ENCODE measurements at regions not wholly inside any gene's neighbourhood (a gene's known extent, or its start where the extent isn't known, plus 50 kb on each side); places are given as distances from the start of the nearest gene placed in this dataset.

- H2AFZ ChIP-seq (ENCODE audit: low read length) = no peak overlapping the region
- H3K27me3 ChIP-seq (replicated peaks; ENCODE audit: insufficient read depth, low read length) = no peaks in the 10 kb centered on the region
- H3K4me2 ChIP-seq (ENCODE audit: low read depth, low read length) = no peak overlapping the region
- no peaks in the 10 kb centered on the region for H3K36me3 ChIP-seq (replicated peaks; ENCODE audit: insufficient read depth, low read length)
- H4K20me1 ChIP-seq (ENCODE audit: insufficient read depth, low read length) = peaks cover 11% of the 10 kb centered on the region; the same call in 1 of the 2 replicates
- no peak for DNase-seq
- TF ChIP-seq, protein P1, sequence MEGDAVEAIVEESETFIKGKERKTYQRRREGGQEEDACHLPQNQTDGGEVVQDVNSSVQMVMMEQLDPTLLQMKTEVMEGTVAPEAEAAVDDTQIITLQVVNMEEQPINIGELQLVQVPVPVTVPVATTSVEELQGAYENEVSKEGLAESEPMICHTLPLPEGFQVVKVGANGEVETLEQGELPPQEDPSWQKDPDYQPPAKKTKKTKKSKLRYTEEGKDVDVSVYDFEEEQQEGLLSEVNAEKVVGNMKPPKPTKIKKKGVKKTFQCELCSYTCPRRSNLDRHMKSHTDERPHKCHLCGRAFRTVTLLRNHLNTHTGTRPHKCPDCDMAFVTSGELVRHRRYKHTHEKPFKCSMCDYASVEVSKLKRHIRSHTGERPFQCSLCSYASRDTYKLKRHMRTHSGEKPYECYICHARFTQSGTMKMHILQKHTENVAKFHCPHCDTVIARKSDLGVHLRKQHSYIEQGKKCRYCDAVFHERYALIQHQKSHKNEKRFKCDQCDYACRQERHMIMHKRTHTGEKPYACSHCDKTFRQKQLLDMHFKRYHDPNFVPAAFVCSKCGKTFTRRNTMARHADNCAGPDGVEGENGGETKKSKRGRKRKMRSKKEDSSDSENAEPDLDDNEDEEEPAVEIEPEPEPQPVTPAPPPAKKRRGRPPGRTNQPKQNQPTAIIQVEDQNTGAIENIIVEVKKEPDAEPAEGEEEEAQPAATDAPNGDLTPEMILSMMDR (IDR thresholded peaks at IDR 0.05; ENCODE audit: low read length) = no peak
- TF ChIP-seq EZH2phosphoT487 (IDR thresholded peaks at IDR 0.05; ENCODE audit: low read length) (no peak), EZH2 (optimal IDR thresholded peaks at IDR 0.05; ENCODE audit: low read depth, low read length) (no peak)
- H3K79me2 ChIP-seq (ENCODE audit: low read length) = peaks cover 100% of the 10 kb centered on the region
- H3K4me3 ChIP-seq (ENCODE audit: low read length) = no peak overlapping the region
- no peaks in the 10 kb centered on the region for H3F3A ChIP-seq (ENCODE audit: insufficient read depth, low read length)
- peaks cover 8% of the 10 kb centered on the region for H3K4me1 ChIP-seq (ENCODE audit: low read length)
- H3K9ac ChIP-seq (ENCODE audit: low read length) = no peak overlapping the region
- H3K9me2 ChIP-seq (replicated peaks; ENCODE audit: insufficient read depth, low read length) = no peaks in the 10 kb centered on the region
- H3K27ac ChIP-seq (ENCODE audit: low read length) = no peak overlapping the region
- H3K9me3 ChIP-seq (replicated peaks; ENCODE audit: insufficient read depth, low read length) = no peaks in the 10 kb centered on the region
Measured at GRCh38 chr3:72390841-72391240, 457.4 kb downstream of the SHQ1 start.

GRCh38 chr3:72388644-72389043 lies 459.6 kb downstream of the SHQ1 start:
- peaks cover 19% of the 10 kb centered on the region for H3K4me1 ChIP-seq (ENCODE audit: low read length)
- H3K4me2 ChIP-seq (ENCODE audit: low read depth, low read length) = no peak overlapping the region
- no peaks in the 10 kb centered on the region for H3K9me3 ChIP-seq (replicated peaks; ENCODE audit: insufficient read depth, low read length)
- peaks cover 98% of the 10 kb centered on the region for H3K79me2 ChIP-seq (ENCODE audit: low read length)
- TF ChIP-seq EZH2phosphoT487 (IDR thresholded peaks at IDR 0.05; ENCODE audit: low read length) (no peak), EZH2 (optimal IDR thresholded peaks at IDR 0.05; ENCODE audit: low read depth, low read length) (no peak)
- DNase-seq = no peak
- H3K36me3 ChIP-seq (replicated peaks; ENCODE audit: insufficient read depth, low read length) = no peaks in the 10 kb centered on the region
- H3K27ac ChIP-seq (ENCODE audit: low read length) = no peak overlapping the region
- H4K20me1 ChIP-seq (ENCODE audit: insufficient read depth, low read length) = peaks cover 11% of the 10 kb centered on the region; the same call in 1 of the 2 replicates
- no peaks in the 10 kb centered on the region for H3K27me3 ChIP-seq (replicated peaks; ENCODE audit: insufficient read depth, low read length)
- no peak overlapping the region for H2AFZ ChIP-seq (ENCODE audit: low read length)
- no peak overlapping the region for H3K4me3 ChIP-seq (ENCODE audit: low read length)
- H3K9ac ChIP-seq (ENCODE audit: low read length) = no peak overlapping the region
- peaks cover 4% of the 10 kb centered on the region; the same call in 1 of the 2 replicates for H3F3A ChIP-seq (ENCODE audit: insufficient read depth, low read length)
- no peaks in the 10 kb centered on the region for H3K9me2 ChIP-seq (replicated peaks; ENCODE audit: insufficient read depth, low read length)

- H3K9me3 ChIP-seq (replicated peaks; ENCODE audit: insufficient read depth, low read length) = no peaks in the 10 kb centered on the region
- no peak for TF ChIP-seq EZH2 (optimal IDR thresholded peaks at IDR 0.05; ENCODE audit: low read depth, low read length)
- TF ChIP-seq, protein P1 (IDR thresholded peaks at IDR 0.05; ENCODE audit: low read length) = no peak
- TF ChIP-seq EZH2phosphoT487 (IDR thresholded peaks at IDR 0.05; ENCODE audit: low read length) = no peak
- peaks cover 19% of the 10 kb centered on the region for H3K4me1 ChIP-seq (ENCODE audit: low read length)
Measured at GRCh38 chr3:72388117-72388516, 460.1 kb downstream of the SHQ1 start.

DNA sequence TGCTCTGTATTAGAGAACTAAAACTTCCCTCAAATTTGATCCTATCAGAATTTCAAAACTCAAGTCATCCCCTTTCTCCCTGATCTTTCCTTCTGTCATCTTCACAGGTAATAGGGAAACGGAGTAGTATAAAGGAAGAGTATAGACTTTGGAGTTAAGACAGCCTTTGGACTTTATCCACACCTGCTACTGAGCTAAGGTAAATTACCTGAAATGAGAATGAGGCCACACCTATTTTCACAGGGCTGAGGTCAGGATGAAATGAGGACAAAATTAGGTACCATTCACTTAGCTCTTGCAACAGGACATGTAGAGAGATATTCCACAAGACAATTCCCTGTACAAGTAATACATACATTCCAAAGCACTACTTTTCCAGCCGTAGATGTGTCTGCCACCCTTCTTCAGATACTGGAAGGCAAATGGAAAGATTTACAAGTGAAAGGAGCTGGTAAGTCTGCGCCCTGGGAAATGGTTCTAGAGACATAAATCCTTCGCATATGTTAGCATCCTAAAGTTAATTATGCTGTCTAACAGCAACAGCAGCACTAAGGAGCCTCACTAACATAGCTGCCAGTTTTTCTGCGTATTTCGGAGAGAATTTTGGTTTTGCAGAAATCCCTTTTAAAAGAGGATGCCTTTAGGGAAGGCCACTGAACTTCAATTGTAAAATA lies 461.8 kb downstream of the SHQ1 start:
- Histone ChIP-seq H3K4me2 (ENCODE audit: low read depth, low read length) (no peak overlapping the region), H4K20me1 (ENCODE audit: insufficient read depth, low read length) (peaks cover 18% of the 10 kb centered on the region; the same call in 1 of the 2 replicates), H3K9ac (ENCODE audit: low read length) (no peak overlapping the region), H2AFZ (ENCODE audit: low read length) (no peak overlapping the region), H3K4me1 (ENCODE audit: low read length) (peaks cover 19% of the 10 kb centered on the region), H3K9me2 (replicated peaks; ENCODE audit: insufficient read depth, low read length) (no peaks in the 10 kb centered on the region), H3K79me2 (ENCODE audit: low read length) (peaks cover 98% of the 10 kb centered on the region), H3K4me3 (ENCODE audit: low read length) (no peak overlapping the region), H3K9me3 (replicated peaks; ENCODE audit: insufficient read depth, low read length) (no peaks in the 10 kb centered on the region), H3K27me3 (replicated peaks; ENCODE audit: insufficient read depth, low read length) (no peaks in the 10 kb centered on the region), H3K27ac (ENCODE audit: low read length) (no peak overlapping the region), H3K36me3 (replicated peaks; ENCODE audit: insufficient read depth, low read length) (no peaks in the 10 kb centered on the region), H3F3A (ENCODE audit: insufficient read depth, low read length) (peaks cover 4% of the 10 kb centered on the region; the same call in 1 of the 2 replicates)
- TF ChIP-seq EZH2 (optimal IDR thresholded peaks at IDR 0.05; ENCODE audit: low read depth, low read length) (no peak), EZH2phosphoT487 (IDR thresholded peaks at IDR 0.05; ENCODE audit: low read length) (no peak)
- TF ChIP-seq, protein P1 (IDR thresholded peaks at IDR 0.05; ENCODE audit: low read length) = no peak
- no peak for DNase-seq

More at GRCh38 chr3:72388117-72388516, 460.1 kb downstream of the SHQ1 start:
- Histone ChIP-seq H3K9ac (ENCODE audit: low read length) (no peak overlapping the region), H4K20me1 (ENCODE audit: insufficient read depth, low read length) (peaks cover 11% of the 10 kb centered on the region; the same call in 1 of the 2 replicates), H3K79me2 (ENCODE audit: low read length) (peaks cover 98% of the 10 kb centered on the region), H3F3A (ENCODE audit: insufficient read depth, low read length) (peaks cover 4% of the 10 kb centered on the region; the same call in 1 of the 2 replicates), H3K4me2 (ENCODE audit: low read depth, low read length) (no peak overlapping the region), H2AFZ (ENCODE audit: low read length) (no peak overlapping the region), H3K4me3 (ENCODE audit: low read length) (no peak overlapping the region), H3K27ac (ENCODE audit: low read length) (no peak overlapping the region), H3K9me2 (replicated peaks; ENCODE audit: insufficient read depth, low read length) (no peaks in the 10 kb centered on the region), H3K36me3 (replicated peaks; ENCODE audit: insufficient read depth, low read length) (no peaks in the 10 kb centered on the region), H3K27me3 (replicated peaks; ENCODE audit: insufficient read depth, low read length) (no peaks in the 10 kb centered on the region)
- DNase-seq = no peak
